ENCODE measurements at regions not wholly inside any gene's neighbourhood (a gene's known extent, or its start where the extent isn't known, plus 50 kb on each side); places are given as distances from the start of the nearest gene placed in this dataset.

GRCh38 chr4:161182913-161183312 is 980.9 kb downstream of the FSTL5 start:
- DNase-seq, result no peak
- H3K27ac Mint-ChIP-seq, result no peak overlapping the region
- peaks cover 3% of the 10 kb centered on the region for H3K27me3 Mint-ChIP-seq (ENCODE audit: low read depth, poor library complexity)
- H3K36me3 Mint-ChIP-seq (ENCODE audit: low read depth), result no peaks in the 10 kb centered on the region
- H3K4me1 Mint-ChIP-seq, result no peaks in the 10 kb centered on the region
- TF ChIP-seq CTCF (IDR thresholded peaks at IDR 0.05), result no peak
- H3K9me3 Mint-ChIP-seq, result no peaks in the 10 kb centered on the region
- H3K4me3 Mint-ChIP-seq, result no peak overlapping the region

- peaks cover under 1% of the 10 kb centered on the region for H3K27me3 Mint-ChIP-seq (ENCODE audit: low read depth, poor library complexity)
- no peaks in the 10 kb centered on the region for H3K9me3 Mint-ChIP-seq
- no peak overlapping the region for H3K4me3 Mint-ChIP-seq
- H3K27ac Mint-ChIP-seq, result no peak overlapping the region
- no peak for DNase-seq
- H3K4me1 Mint-ChIP-seq, result no peaks in the 10 kb centered on the region
- H3K36me3 Mint-ChIP-seq (ENCODE audit: low read depth), result no peaks in the 10 kb centered on the region
- TF ChIP-seq CTCF (IDR thresholded peaks at IDR 0.05), result no peak
These were observed 985.5 kb downstream of the FSTL5 start for GRCh38 chr4:161178310-161178709.

- Mint-ChIP-seq H3K36me3 (ENCODE audit: low read depth) (no peaks in the 10 kb centered on the region), H3K9me3 (no peaks in the 10 kb centered on the region), H3K27me3 (ENCODE audit: low read depth, poor library complexity) (no peaks in the 10 kb centered on the region), H3K27ac (no peak overlapping the region), H3K4me3 (no peak overlapping the region), H3K4me1 (no peaks in the 10 kb centered on the region)
- DNase-seq, result no peak
- TF ChIP-seq CTCF (IDR thresholded peaks at IDR 0.05), result no peak
These were observed 991.3 kb downstream of the FSTL5 start for GRCh38 chr4:161172396-161173026.

- peaks cover 3% of the 10 kb centered on the region for H3K27me3 Mint-ChIP-seq (ENCODE audit: low read depth, poor library complexity)
- TF ChIP-seq CTCF (IDR thresholded peaks at IDR 0.05), result no peak
- DNase-seq, result no peak
- no peaks in the 10 kb centered on the region for H3K36me3 Mint-ChIP-seq (ENCODE audit: low read depth)
- no peaks in the 10 kb centered on the region for H3K4me1 Mint-ChIP-seq
- no peaks in the 10 kb centered on the region for H3K9me3 Mint-ChIP-seq
- H3K4me3 Mint-ChIP-seq, result no peak overlapping the region
- H3K27ac Mint-ChIP-seq, result no peak overlapping the region
These were observed 996.3 kb downstream of the FSTL5 start for GRCh38 chr4:161167539-161167938.

GRCh38 chr4:161160718-161161117 is 1003.1 kb downstream of the FSTL5 start:
- TF ChIP-seq CTCF (IDR thresholded peaks at IDR 0.05), result no peak
- H3K27ac Mint-ChIP-seq, result no peak overlapping the region
- DNase-seq, result no peak
- no peaks in the 10 kb centered on the region for H3K36me3 Mint-ChIP-seq (ENCODE audit: low read depth)
- H3K27me3 Mint-ChIP-seq (ENCODE audit: low read depth, poor library complexity), result peaks cover 3% of the 10 kb centered on the region
- H3K4me1 Mint-ChIP-seq, result no peaks in the 10 kb centered on the region
- H3K4me3 Mint-ChIP-seq, result no peak overlapping the region
- H3K9me3 Mint-ChIP-seq, result no peaks in the 10 kb centered on the region

GRCh38 chr4:161148051-161148450 is 1015.7 kb downstream of the FSTL5 start:
- Mint-ChIP-seq H3K9me3 (no peaks in the 10 kb centered on the region), H3K27me3 (ENCODE audit: low read depth, poor library complexity) (no peaks in the 10 kb centered on the region), H3K4me1 (no peaks in the 10 kb centered on the region), H3K36me3 (ENCODE audit: low read depth) (no peaks in the 10 kb centered on the region), H3K27ac (no peak overlapping the region), H3K4me3 (no peak overlapping the region)
- DNase-seq, result no peak
- no peak for TF ChIP-seq CTCF (IDR thresholded peaks at IDR 0.05)

Data from nephron progenitor cell (in vitro differentiated cells).